ENCODE measurements at regions not wholly inside any gene's neighbourhood (a gene's known extent, or its start where the extent isn't known, plus 50 kb on each side); places are given as distances from the start of the nearest gene placed in this dataset.

GRCh38 chr2:111640480-111640879 lies 243.5 kb downstream of the ANAPC1 start:
- Histone ChIP-seq H3K4me2 (ENCODE audit: low read depth, low read length, poor library complexity, severe bottlenecking) (no peak overlapping the region), H3K9me2 (replicated peaks; ENCODE audit: low read depth, low read length) (no peaks in the 10 kb centered on the region), H3K4me1 (ENCODE audit: insufficient read depth, low read length, poor library complexity, severe bottlenecking) (no peaks in the 10 kb centered on the region), H3K79me2 (ENCODE audit: insufficient read depth, low read length) (no peaks in the 10 kb centered on the region), H3K36me3 (ENCODE audit: insufficient read depth, low read length) (no peaks in the 10 kb centered on the region), H2AFZ (ENCODE audit: low read length) (no peak overlapping the region), H3K9me3 (ENCODE audit: insufficient read depth, low read depth, low read length) (no peaks in the 10 kb centered on the region), H3K9ac (ENCODE audit: low read depth, low read length, poor library complexity, severe bottlenecking) (no peak overlapping the region), H3K4me3 (ENCODE audit: low read length, poor library complexity, severe bottlenecking) (no peak overlapping the region), H3F3A (ENCODE audit: low read depth) (no peaks in the 10 kb centered on the region), H3K27me3 (ENCODE audit: insufficient read depth, low read length, poor library complexity, severe bottlenecking) (no peaks in the 10 kb centered on the region), H4K20me1 (ENCODE audit: insufficient read depth, low read length, poor library complexity, severe bottlenecking) (no peaks in the 10 kb centered on the region)
- no peak for TF ChIP-seq CTCF (conservative IDR thresholded peaks at IDR 0.05; ENCODE audit: low read length)
- no peak for TF ChIP-seq EZH2phosphoT487 (IDR thresholded peaks at IDR 0.05; ENCODE audit: borderline replicate concordance)

GRCh38 chr2:111642586-111643327 lies 241.2 kb downstream of the ANAPC1 start:
- Histone ChIP-seq H2AFZ (ENCODE audit: low read length) (no peak overlapping the region), H3K79me2 (ENCODE audit: insufficient read depth, low read length) (no peaks in the 10 kb centered on the region), H3F3A (ENCODE audit: low read depth) (no peaks in the 10 kb centered on the region), H3K4me3 (ENCODE audit: low read length, poor library complexity, severe bottlenecking) (no peak overlapping the region), H3K4me2 (ENCODE audit: low read depth, low read length, poor library complexity, severe bottlenecking) (no peak overlapping the region), H3K27me3 (ENCODE audit: insufficient read depth, low read length, poor library complexity, severe bottlenecking) (no peaks in the 10 kb centered on the region), H4K20me1 (ENCODE audit: insufficient read depth, low read length, poor library complexity, severe bottlenecking) (no peaks in the 10 kb centered on the region), H3K4me1 (ENCODE audit: insufficient read depth, low read length, poor library complexity, severe bottlenecking) (no peaks in the 10 kb centered on the region), H3K9ac (ENCODE audit: low read depth, low read length, poor library complexity, severe bottlenecking) (no peak overlapping the region), H3K36me3 (ENCODE audit: insufficient read depth, low read length) (no peaks in the 10 kb centered on the region), H3K9me3 (ENCODE audit: insufficient read depth, low read depth, low read length) (no peaks in the 10 kb centered on the region), H3K9me2 (replicated peaks; ENCODE audit: low read depth, low read length) (no peaks in the 10 kb centered on the region)
- TF ChIP-seq CTCF (conservative IDR thresholded peaks at IDR 0.05; ENCODE audit: low read length) (no peak), EZH2phosphoT487 (IDR thresholded peaks at IDR 0.05; ENCODE audit: borderline replicate concordance) (no peak)

GRCh38 chr2:111643759-111644158 lies 240.2 kb downstream of the ANAPC1 start:
- H4K20me1 ChIP-seq (ENCODE audit: insufficient read depth, low read length, poor library complexity, severe bottlenecking): no peaks in the 10 kb centered on the region
- no peaks in the 10 kb centered on the region for H3K9me2 ChIP-seq (replicated peaks; ENCODE audit: low read depth, low read length)

More at GRCh38 chr2:111643759-111644158, 240.2 kb downstream of the ANAPC1 start:
- H3K36me3 ChIP-seq (ENCODE audit: insufficient read depth, low read length): no peaks in the 10 kb centered on the region
- no peak overlapping the region for H2AFZ ChIP-seq (ENCODE audit: low read length)
- TF ChIP-seq CTCF (conservative IDR thresholded peaks at IDR 0.05; ENCODE audit: low read length) (no peak), EZH2phosphoT487 (IDR thresholded peaks at IDR 0.05; ENCODE audit: borderline replicate concordance) (no peak)
- H3F3A ChIP-seq (ENCODE audit: low read depth): no peaks in the 10 kb centered on the region
- H3K79me2 ChIP-seq (ENCODE audit: insufficient read depth, low read length): no peaks in the 10 kb centered on the region
- no peaks in the 10 kb centered on the region for H3K4me1 ChIP-seq (ENCODE audit: insufficient read depth, low read length, poor library complexity, severe bottlenecking)
- no peaks in the 10 kb centered on the region for H3K9me3 ChIP-seq (ENCODE audit: insufficient read depth, low read depth, low read length)
- no peak overlapping the region for H3K4me2 ChIP-seq (ENCODE audit: low read depth, low read length, poor library complexity, severe bottlenecking)
- H3K9ac ChIP-seq (ENCODE audit: low read depth, low read length, poor library complexity, severe bottlenecking): no peak overlapping the region
- H3K4me3 ChIP-seq (ENCODE audit: low read length, poor library complexity, severe bottlenecking): no peak overlapping the region
- no peaks in the 10 kb centered on the region for H3K27me3 ChIP-seq (ENCODE audit: insufficient read depth, low read length, poor library complexity, severe bottlenecking)
